MM.1S (cell line): ENCODE measurements at regions not wholly inside any gene's neighbourhood (a gene's known extent, or its start where the extent isn't known, plus 50 kb on each side); places are given as distances from the start of the nearest gene placed in this dataset.

Experiments used
- EZH2 ChIP-seq: fragments of 300-600 bp; sonication (generic); optimal IDR thresholded peaks from 2 replicates; pipeline ENCODE3; 2017; ENCODE audit warnings: low read depth, mild to moderate bottlenecking, antibody characterized with exemption, low read length, mixed read lengths
- TF ChIP-seq, protein P1 (sequence below): fragments of 300-600 bp; sonication (generic); IDR thresholded peaks from 2 replicates; pipeline ENCODE4 v1.5.1; 2016; ENCODE audit warnings: antibody characterized with exemption, low read length, mixed read lengths

DNA sequence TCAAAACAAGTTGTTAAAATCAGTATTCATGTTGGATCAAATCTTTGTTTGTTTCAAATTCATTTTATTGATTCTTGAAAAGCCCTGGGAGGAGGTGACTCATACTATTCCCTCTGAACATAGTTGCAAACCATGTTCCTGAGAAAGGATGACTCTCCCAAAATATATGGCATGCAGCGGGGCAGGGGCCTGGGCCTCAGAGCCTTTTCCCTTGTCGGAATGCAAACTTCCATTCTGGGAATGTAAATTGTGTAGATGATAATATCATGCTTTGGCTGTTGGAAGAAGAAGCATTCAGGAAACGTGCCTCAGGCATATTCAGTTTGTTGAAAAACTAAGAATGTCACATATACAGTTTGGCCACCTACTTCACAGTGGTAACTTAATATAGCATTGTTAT is 242.0 kb downstream of the AUH start:
- TF ChIP-seq, protein P1, sequence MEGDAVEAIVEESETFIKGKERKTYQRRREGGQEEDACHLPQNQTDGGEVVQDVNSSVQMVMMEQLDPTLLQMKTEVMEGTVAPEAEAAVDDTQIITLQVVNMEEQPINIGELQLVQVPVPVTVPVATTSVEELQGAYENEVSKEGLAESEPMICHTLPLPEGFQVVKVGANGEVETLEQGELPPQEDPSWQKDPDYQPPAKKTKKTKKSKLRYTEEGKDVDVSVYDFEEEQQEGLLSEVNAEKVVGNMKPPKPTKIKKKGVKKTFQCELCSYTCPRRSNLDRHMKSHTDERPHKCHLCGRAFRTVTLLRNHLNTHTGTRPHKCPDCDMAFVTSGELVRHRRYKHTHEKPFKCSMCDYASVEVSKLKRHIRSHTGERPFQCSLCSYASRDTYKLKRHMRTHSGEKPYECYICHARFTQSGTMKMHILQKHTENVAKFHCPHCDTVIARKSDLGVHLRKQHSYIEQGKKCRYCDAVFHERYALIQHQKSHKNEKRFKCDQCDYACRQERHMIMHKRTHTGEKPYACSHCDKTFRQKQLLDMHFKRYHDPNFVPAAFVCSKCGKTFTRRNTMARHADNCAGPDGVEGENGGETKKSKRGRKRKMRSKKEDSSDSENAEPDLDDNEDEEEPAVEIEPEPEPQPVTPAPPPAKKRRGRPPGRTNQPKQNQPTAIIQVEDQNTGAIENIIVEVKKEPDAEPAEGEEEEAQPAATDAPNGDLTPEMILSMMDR = no peak
- no peak for TF ChIP-seq EZH2
